Activated CD4-positive, alpha-beta T cell treated with anti-CD3 and anti-CD28 coated beads, Interleukin-2, amount 50 U/mL, for 4 hours (primary cell): ENCODE measurements at regions not wholly inside any gene's neighbourhood (a gene's known extent, or its start where the extent isn't known, plus 50 kb on each side); places are given as distances from the start of the nearest gene placed in this dataset.
"Not testable (repeated sequence)": the region's sequence is repeated elsewhere in the genome, so short reads cannot be mapped to it uniquely, and the experiment has no call there.

Source experiments
- DNase-seq, 2 experiments: peaks; one replicate each; pipeline ENCODE4 v3.0.0-alpha.2; 2020

- no peak for DNase-seq
Observed at GRCh38 chr3:56954125-56954524, 106.3 kb upstream of the SPATA12 start.

- DNase-seq, result no peak
Observed at GRCh38 chr3:56952846-56953245, 107.6 kb upstream of the SPATA12 start.

- DNase-seq, result no peak
Observed at GRCh38 chr3:56952061-56952460, 108.4 kb upstream of the SPATA12 start.

GRCh38 chr3:56951366-56951765 lies 109.1 kb upstream of the SPATA12 start:
- DNase-seq, result no peak

- DNase-seq, result not testable (repeated sequence)
Observed at GRCh38 chr3:56945378-56945777, 115.1 kb upstream of the SPATA12 start.

GRCh38 chr3:56942523-56942922 lies 117.9 kb upstream of the SPATA12 start:
- no peak for DNase-seq

GRCh38 chr3:56940976-56941375 lies 119.5 kb upstream of the SPATA12 start:
- DNase-seq, result no peak

GRCh38 chr3:56940321-56940720 lies 120.1 kb upstream of the SPATA12 start:
- no peak for DNase-seq

- DNase-seq, result no peak
Observed at GRCh38 chr3:56939834-56940233, 120.6 kb upstream of the SPATA12 start.

GRCh38 chr3:56938530-56938929 lies 121.9 kb upstream of the SPATA12 start:
- no peak for DNase-seq

- no peak for DNase-seq
Observed at GRCh38 chr3:56937580-56937979, 122.9 kb upstream of the SPATA12 start.

GRCh38 chr3:56935811-56936210 lies 124.7 kb upstream of the SPATA12 start:
- DNase-seq, result no peak

GRCh38 chr3:56934481-56934880 lies 126.0 kb upstream of the SPATA12 start:
- DNase-seq, result not testable (repeated sequence)

GRCh38 chr3:56933803-56934202 lies 126.7 kb upstream of the SPATA12 start:
- DNase-seq, result no peak

- no peak for DNase-seq
Observed at GRCh38 chr3:56932866-56933265, 127.6 kb upstream of the SPATA12 start.

- no peak for DNase-seq
Observed at GRCh38 chr3:56931836-56932235, 128.6 kb upstream of the SPATA12 start.

- DNase-seq, result no peak
Observed at GRCh38 chr3:56930706-56931105, 129.0 kb upstream of the ARHGEF3 start.

GRCh38 chr3:56929809-56930615 lies 128.3 kb upstream of the ARHGEF3 start:
- DNase-seq, result no peak

- DNase-seq, result no peak
Observed at GRCh38 chr3:56928379-56929068, 126.8 kb upstream of the ARHGEF3 start.

- no peak for DNase-seq
Observed at GRCh38 chr3:56927855-56928254, 126.1 kb upstream of the ARHGEF3 start.

- no peak for DNase-seq
Observed at GRCh38 chr3:56926947-56927282, 125.2 kb upstream of the ARHGEF3 start.

GRCh38 chr3:56926243-56926946 lies 124.6 kb upstream of the ARHGEF3 start:
- DNase-seq, result no peak

- not testable (repeated sequence) for DNase-seq
Observed at GRCh38 chr3:56924700-56925099, 123.0 kb upstream of the ARHGEF3 start.
